Upper lobe of left lung (tissue), 4 donors: ENCODE measurements at regions not wholly inside any gene's neighbourhood (a gene's known extent, or its start where the extent isn't known, plus 50 kb on each side); places are given as distances from the start of the nearest gene placed in this dataset.

Experiments
- CTCF ChIP-seq, 6 experiments: fragments of 450-650 bp in 4 of 6; fragments of 200-600 bp in 2 of 6; sonication (generic) in 2 of 6; IDR thresholded peaks; one replicate each; pipeline ENCODE4 v1.5.1; 2016 to 2019; ENCODE audit warnings: antibody characterized with exemption in 6 of 6
- POLR2A ChIP-seq, 4 donors: fragments of 450-650 bp; IDR thresholded peaks; one replicate each; pipeline ENCODE4 v1.5.1; 2016 to 2017; ENCODE audit warnings: antibody characterized with exemption in 4 of 4, mild to moderate bottlenecking in 2 of 4
- POLR2AphosphoS5 ChIP-seq, 2 donors: sonication (generic); formaldehyde crosslinking; IDR thresholded peaks; one replicate each; pipeline ENCODE4 v1.5.1; 2017; ENCODE audit warnings: antibody characterized with exemption in 2 of 2

- TF ChIP-seq CTCF (IDR thresholded peaks at IDR 0.05): no peak
- no peak for TF ChIP-seq POLR2A (IDR thresholded peaks at IDR 0.05)
- no peak for TF ChIP-seq POLR2AphosphoS5 (IDR thresholded peaks at IDR 0.05)
These were observed 834.9 kb downstream of the GRID1 start for GRCh38 chr10:85531706-85532105.
